Naive thymus-derived CD4-positive, alpha-beta T cell (primary cell): ENCODE measurements at regions not wholly inside any gene's neighbourhood (a gene's known extent, or its start where the extent isn't known, plus 50 kb on each side); places are given as distances from the start of the nearest gene placed in this dataset.
"Not testable (repeated sequence)": the region's sequence is repeated elsewhere in the genome, so short reads cannot be mapped to it uniquely, and the experiment has no call there.

ENCODE experiments used
- ATAC-seq: fragments of 150-1000 bp; cut with Tn5 transposase; 2 replicates; pipeline ENCODE4 v1.10.0; 2021; ENCODE audit warnings: mild to moderate bottlenecking, moderate library complexity
- CTCF ChIA-PET: fragments of 350-600 bp; sonication (Branson Sonifier 250); formaldehyde crosslinking; loops from one replicate; lab custom pipeline; 2021; ENCODE audit warnings: antibody characterized with exemption; lab: Charles Lee
- POLR2A ChIA-PET: fragments of 350-600 bp; sonication (Branson Sonifier 250); formaldehyde crosslinking; loops from one replicate; lab custom pipeline; 2021; ENCODE audit warnings: antibody characterized with exemption, inconsistent platforms; lab: Charles Lee
- DNase-seq, 9 donors: peaks; one replicate each; pipeline versions ENCODE4 v3.0.0 to v3.0.0-alpha.2; 2020 to 2022; ENCODE audit warnings: mixed read lengths in 1 of 9
- H3K27ac ChIP-seq: one replicate; pipeline ENCODE4 v1.7.0; 2013; ENCODE audit warnings: mild to moderate bottlenecking, low read depth, low read length, moderate library complexity
- H3K27me3 ChIP-seq, 2 donors: one replicate each; pipeline ENCODE4 v1.7.0; 2013; ENCODE audit warnings: low read length in 2 of 2, mild to moderate bottlenecking in 2 of 2, moderate library complexity in 2 of 2; ENCODE audit not compliant: control insufficient read depth in 2 of 2, insufficient read depth in 2 of 2
- H3K36me3 ChIP-seq, 3 experiments: 1 replicate in 2 of 3; 2 replicates in 1 of 3; pipeline ENCODE4 v1.7.0; 2013; ENCODE audit warnings: low read length in 3 of 3, mild to moderate bottlenecking in 3 of 3, moderate library complexity in 1 of 3; ENCODE audit not compliant: insufficient read depth in 3 of 3, control insufficient read depth in 2 of 3
- H3K4me1 ChIP-seq, 2 donors: one replicate each; pipeline ENCODE4 v1.7.0; 2013; ENCODE audit warnings: low read length in 2 of 2, mild to moderate bottlenecking in 2 of 2, moderate library complexity in 1 of 2; ENCODE audit not compliant: control insufficient read depth in 2 of 2, insufficient read depth in 2 of 2
- H3K4me3 ChIP-seq: 2 replicates; pipeline ENCODE4 v1.7.0; 2013; ENCODE audit warnings: mild to moderate bottlenecking, low read length
- H3K9me3 ChIP-seq, 3 experiments: 1 replicate in 2 of 3; 2 replicates in 1 of 3; pipeline ENCODE4 v1.7.0; 2013; ENCODE audit warnings: low read length in 3 of 3; ENCODE audit not compliant: control insufficient read depth in 2 of 3
- H3K27ac Mint-ChIP-seq, 9 donors: one replicate each; pipeline ENCODE4 v1.8.0; 2020 to 2022; ENCODE audit warnings: mixed read lengths in 9 of 9, mild to moderate bottlenecking in 8 of 9, moderate library complexity in 5 of 9, inconsistent platforms in 2 of 9
- H3K27me3 Mint-ChIP-seq, 5 donors: one replicate each; pipeline ENCODE4 v1.8.0; 2021 to 2022; ENCODE audit warnings: mixed read lengths in 5 of 5, mild to moderate bottlenecking in 1 of 5
- H3K36me3 Mint-ChIP-seq, 5 donors: one replicate each; pipeline ENCODE4 v1.8.0; 2020 to 2022; ENCODE audit warnings: mixed read lengths in 5 of 5, mild to moderate bottlenecking in 3 of 5, inconsistent platforms in 1 of 5
- H3K4me1 Mint-ChIP-seq, 7 donors: one replicate each; pipeline ENCODE4 v1.8.0; 2020 to 2022; ENCODE audit warnings: mixed read lengths in 7 of 7, mild to moderate bottlenecking in 3 of 7, inconsistent platforms in 1 of 7
- H3K4me3 Mint-ChIP-seq, 10 donors: one replicate each; pipeline ENCODE4 v1.8.0; 2020 to 2022; ENCODE audit warnings: mild to moderate bottlenecking in 10 of 10, mixed read lengths in 10 of 10, moderate library complexity in 6 of 10, inconsistent platforms in 2 of 10
- H3K9me3 Mint-ChIP-seq, 11 donors: one replicate each; pipeline ENCODE4 v1.8.0; 2020 to 2022; ENCODE audit warnings: mixed read lengths in 11 of 11, mild to moderate bottlenecking in 4 of 11, inconsistent platforms in 1 of 11, moderate library complexity in 1 of 11
- intact Hi-C, 2 donors: fragments of 100-400 bp; cut with micrococcal nuclease; formaldehyde crosslinking; loops; one replicate each; pipeline ENCODE4 v1.15.1; 2023

GRCh38 chr11:3499198-3499597, 120.3 kb upstream of the ZNF195 start:
- DNase-seq, ATAC-seq, H3K36me3 Mint-ChIP-seq, H3K4me1 Mint-ChIP-seq, CTCF ChIA-PET, H3K9me3 ChIP-seq, intact Hi-C loops, H3K27me3 Mint-ChIP-seq, H3K4me3 ChIP-seq, H3K27me3 ChIP-seq, H3K4me1 ChIP-seq, H3K4me3 Mint-ChIP-seq, H3K36me3 ChIP-seq, H3K27ac ChIP-seq, POLR2A ChIA-PET, H3K9me3 Mint-ChIP-seq: not testable (repeated sequence)
- peak overlapping the region in 1 of 9 donors; percentile 25 for H3K27ac Mint-ChIP-seq

GRCh38 chr11:3498356-3498755, 119.4 kb upstream of the ZNF195 start:
- H3K36me3 Mint-ChIP-seq, H3K27ac Mint-ChIP-seq, POLR2A ChIA-PET, H3K27me3 ChIP-seq, H3K4me3 ChIP-seq, CTCF ChIA-PET, H3K4me1 ChIP-seq, H3K9me3 Mint-ChIP-seq, H3K27me3 Mint-ChIP-seq, intact Hi-C loops, H3K36me3 ChIP-seq, H3K4me3 Mint-ChIP-seq, H3K4me1 Mint-ChIP-seq, H3K9me3 ChIP-seq, H3K27ac ChIP-seq, ATAC-seq: not testable (repeated sequence)
- peak in 2 of 9 donors; percentile 30 to 35 for DNase-seq

GRCh38 chr11:3493152-3493551, 114.2 kb upstream of the ZNF195 start:
- H3K4me3 Mint-ChIP-seq, H3K27me3 ChIP-seq, H3K27me3 Mint-ChIP-seq, H3K27ac ChIP-seq, DNase-seq, ATAC-seq, POLR2A ChIA-PET, H3K27ac Mint-ChIP-seq, H3K4me1 ChIP-seq, H3K36me3 ChIP-seq, intact Hi-C loops, H3K4me3 ChIP-seq, CTCF ChIA-PET, H3K4me1 Mint-ChIP-seq, H3K36me3 Mint-ChIP-seq, H3K9me3 Mint-ChIP-seq, H3K9me3 ChIP-seq: not testable (repeated sequence)

- H3K27me3 ChIP-seq, CTCF ChIA-PET, H3K4me1 Mint-ChIP-seq, H3K36me3 ChIP-seq, H3K4me3 ChIP-seq, POLR2A ChIA-PET, ATAC-seq, H3K27ac Mint-ChIP-seq, intact Hi-C loops, H3K36me3 Mint-ChIP-seq, H3K9me3 ChIP-seq, H3K4me1 ChIP-seq, H3K4me3 Mint-ChIP-seq, H3K27ac ChIP-seq, DNase-seq, H3K9me3 Mint-ChIP-seq: not testable (repeated sequence)
- peaks cover 0 to 12% (median 0%) of the 10 kb centered on the region in 5 donors for H3K27me3 Mint-ChIP-seq
Observed at GRCh38 chr11:3488003-3488402, 109.1 kb upstream of the ZNF195 start.

GRCh38 chr11:3485737-3486136, 106.8 kb upstream of the ZNF195 start:
- H3K9me3 Mint-ChIP-seq, H3K27me3 ChIP-seq, H3K27ac Mint-ChIP-seq, H3K4me3 Mint-ChIP-seq, H3K4me1 ChIP-seq, H3K36me3 Mint-ChIP-seq, ATAC-seq, CTCF ChIA-PET, intact Hi-C loops, H3K9me3 ChIP-seq, H3K4me1 Mint-ChIP-seq, H3K4me3 ChIP-seq, H3K27ac ChIP-seq, POLR2A ChIA-PET, H3K36me3 ChIP-seq, DNase-seq: not testable (repeated sequence)
- peaks cover 0 to 13% (median 0%) of the 10 kb centered on the region in 5 donors for H3K27me3 Mint-ChIP-seq

- POLR2A ChIA-PET, H3K4me3 ChIP-seq, intact Hi-C loops, H3K36me3 Mint-ChIP-seq, H3K27ac Mint-ChIP-seq, H3K4me1 Mint-ChIP-seq, CTCF ChIA-PET, H3K27me3 ChIP-seq, H3K27me3 Mint-ChIP-seq, H3K36me3 ChIP-seq, ATAC-seq, DNase-seq, H3K9me3 Mint-ChIP-seq, H3K4me3 Mint-ChIP-seq, H3K4me1 ChIP-seq, H3K27ac ChIP-seq, H3K9me3 ChIP-seq: not testable (repeated sequence)
Observed at GRCh38 chr11:3476937-3477885, 98.3 kb upstream of the ZNF195 start.
